ENCODE measurements at regions not wholly inside any gene's neighbourhood (a gene's known extent, or its start where the extent isn't known, plus 50 kb on each side); places are given as distances from the start of the nearest gene placed in this dataset.

DNA sequence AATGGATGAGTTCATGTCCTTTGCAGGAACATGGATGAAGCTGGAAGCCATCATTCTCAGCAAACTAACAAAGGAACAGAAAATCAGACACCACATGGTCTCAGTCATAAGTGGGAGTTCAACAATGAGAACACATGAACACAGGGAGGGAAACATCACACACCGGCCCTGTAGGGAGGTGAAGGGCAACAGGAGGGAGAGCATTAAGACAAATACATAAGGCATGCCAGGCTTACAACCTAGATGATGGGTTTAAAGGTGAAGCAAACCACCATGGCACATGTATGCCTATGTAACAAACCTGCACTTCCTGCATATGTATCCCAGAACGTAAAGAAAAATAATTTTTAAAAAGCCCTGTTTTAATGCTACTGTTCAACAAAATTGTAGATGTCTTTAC lies 914.2 kb upstream of the ATXN7L3B start:
- TF ChIP-seq, protein P1, sequence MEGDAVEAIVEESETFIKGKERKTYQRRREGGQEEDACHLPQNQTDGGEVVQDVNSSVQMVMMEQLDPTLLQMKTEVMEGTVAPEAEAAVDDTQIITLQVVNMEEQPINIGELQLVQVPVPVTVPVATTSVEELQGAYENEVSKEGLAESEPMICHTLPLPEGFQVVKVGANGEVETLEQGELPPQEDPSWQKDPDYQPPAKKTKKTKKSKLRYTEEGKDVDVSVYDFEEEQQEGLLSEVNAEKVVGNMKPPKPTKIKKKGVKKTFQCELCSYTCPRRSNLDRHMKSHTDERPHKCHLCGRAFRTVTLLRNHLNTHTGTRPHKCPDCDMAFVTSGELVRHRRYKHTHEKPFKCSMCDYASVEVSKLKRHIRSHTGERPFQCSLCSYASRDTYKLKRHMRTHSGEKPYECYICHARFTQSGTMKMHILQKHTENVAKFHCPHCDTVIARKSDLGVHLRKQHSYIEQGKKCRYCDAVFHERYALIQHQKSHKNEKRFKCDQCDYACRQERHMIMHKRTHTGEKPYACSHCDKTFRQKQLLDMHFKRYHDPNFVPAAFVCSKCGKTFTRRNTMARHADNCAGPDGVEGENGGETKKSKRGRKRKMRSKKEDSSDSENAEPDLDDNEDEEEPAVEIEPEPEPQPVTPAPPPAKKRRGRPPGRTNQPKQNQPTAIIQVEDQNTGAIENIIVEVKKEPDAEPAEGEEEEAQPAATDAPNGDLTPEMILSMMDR (IDR thresholded peaks at IDR 0.05), result no peak
- TF ChIP-seq POLR2A (IDR thresholded peaks at IDR 0.05), result no peak

All from tibial nerve (tissue), 3 donors.